SK-N-SH (cell line): ENCODE measurements at regions not wholly inside any gene's neighbourhood (a gene's known extent, or its start where the extent isn't known, plus 50 kb on each side); places are given as distances from the start of the nearest gene placed in this dataset.

Experiments used
- CTCF ChIA-PET: fragments of 300-600, 350-600 bp; formaldehyde crosslinking; extraction: SDS; loops from one replicate; lab custom pipeline; 2021; lab: Yijun Ruan, JAX
- POLR2A ChIA-PET: fragments of 350-600 bp; sonication (Branson Sonifier 250); formaldehyde crosslinking; extraction: SDS; loops from one replicate; lab custom pipeline; 2020; ENCODE audit warnings: antibody characterized with exemption, inconsistent platforms; lab: Yijun Ruan, JAX
- DNase-seq: peaks from one replicate; pipeline ENCODE4 v3.0.0; 2012
- H2AFZ ChIP-seq: fragments of 200-600 bp; sonication (generic); 2 replicates; pipeline ENCODE4 v1.8.1; 2016; ENCODE audit warnings: antibody characterized with exemption, mild to moderate bottlenecking, low read depth
- H3F3A ChIP-seq: fragments of 200-600 bp; sonication (generic); replicated peaks from 2 replicates; pipeline ENCODE3; 2016; ENCODE audit warnings: antibody characterized with exemption, mild to moderate bottlenecking; ENCODE audit not compliant: insufficient read depth
- H3K27ac ChIP-seq, 2 experiments: fragments of 200-500 bp in 1 of 2; fragments of 200-600 bp in 1 of 2; sonication (Bioruptor generic) in 1 of 2; sonication (generic), shearing (Covaris generic) in 1 of 2; 2 replicates each; pipeline versions ENCODE4 v1.5.1 to v1.6.1; 2014 to 2016; ENCODE audit warnings: low read depth in 2 of 2, inconsistent platforms in 1 of 2, low read length in 1 of 2, mild to moderate bottlenecking in 1 of 2, mixed read lengths in 1 of 2
- H3K27me3 ChIP-seq: fragments of 200-600 bp; sonication (generic), shearing (Covaris generic); 2 replicates; pipeline ENCODE4 v1.6.1; 2016; ENCODE audit warnings: mixed run types; ENCODE audit not compliant: insufficient read depth
- H3K36me3 ChIP-seq, 2 experiments: fragments of 200-500 bp in 1 of 2; fragments of 200-600 bp in 1 of 2; sonication (Bioruptor generic) in 1 of 2; sonication (generic) in 1 of 2; replicated peaks in 1 of 2; 2 replicates each; pipeline versions ENCODE3 to v1.5.1; 2014 to 2016; ENCODE audit warnings: low read length in 1 of 2, mild to moderate bottlenecking in 1 of 2; ENCODE audit not compliant: insufficient read depth in 2 of 2, control insufficient read depth in 1 of 2
- H3K4me1 ChIP-seq, 2 experiments: fragments of 200-500 bp in 1 of 2; fragments of 200-600 bp in 1 of 2; sonication (Bioruptor generic) in 1 of 2; sonication (generic), shearing (Covaris generic) in 1 of 2; 2 replicates each; pipeline versions ENCODE4 v1.5.1 to v1.6.1; 2014 to 2016; ENCODE audit warnings: low read depth in 1 of 2, low read length in 1 of 2, mixed run types in 1 of 2; ENCODE audit not compliant: insufficient read depth in 2 of 2, control insufficient read depth in 1 of 2
- H3K4me2 ChIP-seq: fragments of 200-600 bp; sonication (generic), shearing (Covaris generic); 2 replicates; pipeline ENCODE4 v1.6.1; 2017; ENCODE audit warnings: mixed run types
- H3K4me3 ChIP-seq, 2 experiments: fragments of 200-500 bp in 1 of 2; fragments of 200-600 bp in 1 of 2; sonication (Bioruptor generic) in 1 of 2; sonication (generic), shearing (Covaris generic) in 1 of 2; 2 replicates each; pipeline versions ENCODE4 v1.5.1 to v1.8.1; 2014 to 2016; ENCODE audit warnings: low read depth in 2 of 2, inconsistent platforms in 1 of 2, low read length in 1 of 2, mild to moderate bottlenecking in 1 of 2, mixed read lengths in 1 of 2, moderate library complexity in 1 of 2
- H3K79me2 ChIP-seq: fragments of 200-600 bp; sonication (generic); 2 replicates; pipeline ENCODE4 v1.8.1; 2017; ENCODE audit warnings: mild to moderate bottlenecking; ENCODE audit not compliant: insufficient read depth
- H3K9ac ChIP-seq: fragments of 200-600 bp; sonication (generic); 2 replicates; pipeline ENCODE4 v1.6.1; 2017; ENCODE audit warnings: mixed run types
- H3K9me2 ChIP-seq: fragments of 200-600 bp; sonication (generic); 2 replicates; pipeline ENCODE4 v1.6.1; 2017; ENCODE audit warnings: mixed run types
- H3K9me3 ChIP-seq: fragments of 200-600 bp; sonication (generic); 2 replicates; pipeline ENCODE4 v1.6.1; 2017; ENCODE audit warnings: mixed run types, mild to moderate bottlenecking, moderate library complexity
- H4K20me1 ChIP-seq: fragments of 200-600 bp; sonication (generic); 2 replicates; pipeline ENCODE4 v1.6.1; 2017; ENCODE audit warnings: mild to moderate bottlenecking, mixed run types; ENCODE audit not compliant: insufficient read depth
- CHD2 ChIP-seq: fragments of 150-350 bp; IDR thresholded peaks from 2 replicates; pipeline ENCODE4 v1.6.1; 2018; ENCODE audit warnings: low read length; ENCODE audit not compliant: partially characterized antibody
- EZH2phosphoT487 ChIP-seq: fragments of 200-600 bp; sonication (generic); IDR thresholded peaks from 2 replicates; pipeline ENCODE4 v1.6.1; 2017; ENCODE audit warnings: low read depth, mixed run types, mild to moderate bottlenecking, antibody characterized with exemption, moderate library complexity, borderline replicate concordance
- GABPA ChIP-seq: IDR thresholded peaks from 2 replicates; pipeline ENCODE4 v1.4.0; 2012; ENCODE audit warnings: low read depth, mild to moderate bottlenecking
- JUND ChIP-seq: IDR thresholded peaks from 2 replicates; pipeline ENCODE4 v1.4.0; 2012
- NFIC ChIP-seq: IDR thresholded peaks from 2 replicates; pipeline ENCODE4 v1.4.0; 2012; ENCODE audit warnings: borderline replicate concordance
- RAD21 ChIP-seq: IDR thresholded peaks from 2 replicates; pipeline ENCODE4 v1.6.1; 2012; ENCODE audit warnings: mild to moderate bottlenecking, low read length
- RCOR1 ChIP-seq: fragments of 150-350 bp; IDR thresholded peaks from 2 replicates; pipeline ENCODE4 v1.6.1; 2017; ENCODE audit warnings: antibody characterized with exemption, low read length
- REST ChIP-seq: IDR thresholded peaks from 2 replicates; pipeline ENCODE4 v1.6.1; 2012; ENCODE audit warnings: mild to moderate bottlenecking, low read depth, low read length, moderate library complexity
- RXRA ChIP-seq: IDR thresholded peaks from 2 replicates; pipeline ENCODE4 v1.4.0; 2012; ENCODE audit warnings: low read depth, mild to moderate bottlenecking, borderline replicate concordance
- USF2 ChIP-seq: fragments of 150-350 bp; IDR thresholded peaks from 2 replicates; pipeline ENCODE4 v1.6.1; 2017; ENCODE audit warnings: antibody characterized with exemption, low read length, low read depth, borderline replicate concordance
- YY1 ChIP-seq: IDR thresholded peaks from 2 replicates; pipeline ENCODE4 v1.4.0; 2012; ENCODE audit warnings: low read depth, mild to moderate bottlenecking
- WGBS: methylation state at CpG from one replicate; pipeline ENCODE4 v1.1.6; 2017; ENCODE audit warnings: low lambda C conversion rate; 5-methylcytosine and 5-hydroxymethylcytosine counted together
- TF ChIP-seq, protein P1 (sequence below): fragments of 200-600 bp; sonication (generic); IDR thresholded peaks from 2 replicates; pipeline ENCODE4 v1.6.1; 2017; ENCODE audit warnings: antibody characterized with exemption, mild to moderate bottlenecking, moderate library complexity
- TF ChIP-seq, protein P2 (sequence below): IDR thresholded peaks from 2 replicates; pipeline ENCODE4 v1.4.0; 2012; ENCODE audit warnings: low read depth

GRCh38 chr1:5223206-5223605 is 568.8 kb downstream of the AJAP1 start:
- Histone ChIP-seq H3K9me2 (no peaks in the 10 kb centered on the region), H3K27me3 (no peaks in the 10 kb centered on the region), H3K27ac (no peak overlapping the region), H3K9me3 (no peaks in the 10 kb centered on the region), H3K9ac (no peak overlapping the region), H3K4me1 (peaks cover 0 to 8% of the 10 kb centered on the region in 2 experiments; a peak in 1 of 4 replicates), H3K36me3 (no peaks in the 10 kb centered on the region), H2AFZ (no peak overlapping the region), H3K79me2 (no peaks in the 10 kb centered on the region), H4K20me1 (no peaks in the 10 kb centered on the region), H3F3A (no peaks in the 10 kb centered on the region), H3K4me2 (no peak overlapping the region), H3K4me3 (no peak overlapping the region)
- WGBS, result 45% methylated on average over 3 of the region's 4 CpGs
- POLR2A ChIA-PET, result no interaction called here
- CTCF ChIA-PET, result interaction anchor here (0.7 kb wide), 1 partner anchor 12 kb away, joined by 3 read pairs; no protein-coding TSS in a partner anchor
- TF ChIP-seq, protein P1, sequence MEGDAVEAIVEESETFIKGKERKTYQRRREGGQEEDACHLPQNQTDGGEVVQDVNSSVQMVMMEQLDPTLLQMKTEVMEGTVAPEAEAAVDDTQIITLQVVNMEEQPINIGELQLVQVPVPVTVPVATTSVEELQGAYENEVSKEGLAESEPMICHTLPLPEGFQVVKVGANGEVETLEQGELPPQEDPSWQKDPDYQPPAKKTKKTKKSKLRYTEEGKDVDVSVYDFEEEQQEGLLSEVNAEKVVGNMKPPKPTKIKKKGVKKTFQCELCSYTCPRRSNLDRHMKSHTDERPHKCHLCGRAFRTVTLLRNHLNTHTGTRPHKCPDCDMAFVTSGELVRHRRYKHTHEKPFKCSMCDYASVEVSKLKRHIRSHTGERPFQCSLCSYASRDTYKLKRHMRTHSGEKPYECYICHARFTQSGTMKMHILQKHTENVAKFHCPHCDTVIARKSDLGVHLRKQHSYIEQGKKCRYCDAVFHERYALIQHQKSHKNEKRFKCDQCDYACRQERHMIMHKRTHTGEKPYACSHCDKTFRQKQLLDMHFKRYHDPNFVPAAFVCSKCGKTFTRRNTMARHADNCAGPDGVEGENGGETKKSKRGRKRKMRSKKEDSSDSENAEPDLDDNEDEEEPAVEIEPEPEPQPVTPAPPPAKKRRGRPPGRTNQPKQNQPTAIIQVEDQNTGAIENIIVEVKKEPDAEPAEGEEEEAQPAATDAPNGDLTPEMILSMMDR, result no peak
- TF ChIP-seq RCOR1, result no peak
- no peak for TF ChIP-seq REST
- no peak for TF ChIP-seq NFIC
- no peak for TF ChIP-seq EZH2phosphoT487
- no peak for TF ChIP-seq YY1
- TF ChIP-seq USF2, result no peak
- TF ChIP-seq RXRA, result no peak
- TF ChIP-seq, protein P2, sequence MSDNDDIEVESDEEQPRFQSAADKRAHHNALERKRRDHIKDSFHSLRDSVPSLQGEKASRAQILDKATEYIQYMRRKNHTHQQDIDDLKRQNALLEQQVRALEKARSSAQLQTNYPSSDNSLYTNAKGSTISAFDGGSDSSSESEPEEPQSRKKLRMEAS, result no peak
- no peak for TF ChIP-seq CHD2
- no peak for TF ChIP-seq RAD21
- no peak for TF ChIP-seq GABPA
- TF ChIP-seq JUND, result no peak
- DNase-seq, result no peak
